ENCODE measurements at regions not wholly inside any gene's neighbourhood (a gene's known extent, or its start where the extent isn't known, plus 50 kb on each side); places are given as distances from the start of the nearest gene placed in this dataset.
"Not testable (repeated sequence)": the region's sequence is repeated elsewhere in the genome, so short reads cannot be mapped to it uniquely, and the experiment has no call there.

GRCh38 chr17:37813751-37814150 is 68.9 kb upstream of the HNF1B start:
- Histone ChIP-seq H3K4me3 (no peak overlapping the region), H3K9me3 (no peaks in the 10 kb centered on the region), H3K36me3 (no peaks in the 10 kb centered on the region), H3K27me3 (no peaks in the 10 kb centered on the region), H3K4me1 (no peaks in the 10 kb centered on the region), H3K27ac (no peak overlapping the region)
- TF ChIP-seq POLR2AphosphoS5 (IDR thresholded peaks at IDR 0.05; ENCODE audit: insufficient read depth in 1 of 2, low read depth in 1 of 2) = no peak
- TF ChIP-seq POLR2A (IDR thresholded peaks at IDR 0.05) = no peak
- no peak for TF ChIP-seq CTCF (IDR thresholded peaks at IDR 0.05)
- intact Hi-C loops (cut with DNase I) = no loop called here
- DNase-seq (ENCODE audit: extremely low spot score in 2 of 2) = no peak

- DNase-seq (ENCODE audit: extremely low spot score in 2 of 2); H3K4me3 ChIP-seq; H3K36me3 ChIP-seq; H3K27ac ChIP-seq; H3K27me3 ChIP-seq; intact Hi-C loops (cut with DNase I); H3K4me1 ChIP-seq; H3K9me3 ChIP-seq: not testable (repeated sequence)
Observed at GRCh38 chr17:37808846-37809245, 64.0 kb upstream of the HNF1B start.

- H3K27ac ChIP-seq = no peak overlapping the region
- intact Hi-C loops (cut with DNase I) = no loop called here
- no peaks in the 10 kb centered on the region for H3K27me3 ChIP-seq
- H3K4me3 ChIP-seq = no peak overlapping the region
- no peak for TF ChIP-seq POLR2A (IDR thresholded peaks at IDR 0.05)
- no peak for TF ChIP-seq POLR2AphosphoS5 (IDR thresholded peaks at IDR 0.05; ENCODE audit: insufficient read depth in 1 of 2, low read depth in 1 of 2)
- no peak for TF ChIP-seq CTCF (IDR thresholded peaks at IDR 0.05)
- H3K36me3 ChIP-seq = no peaks in the 10 kb centered on the region
- H3K9me3 ChIP-seq = no peaks in the 10 kb centered on the region
- no peaks in the 10 kb centered on the region for H3K4me1 ChIP-seq
- no peak for DNase-seq (ENCODE audit: extremely low spot score in 2 of 2)
Observed at GRCh38 chr17:37802712-37803416, 58.0 kb upstream of the HNF1B start.

- Histone ChIP-seq H3K36me3 (no peaks in the 10 kb centered on the region), H3K4me1 (no peaks in the 10 kb centered on the region), H3K4me3 (no peak overlapping the region), H3K27me3 (no peaks in the 10 kb centered on the region), H3K9me3 (no peaks in the 10 kb centered on the region), H3K27ac (no peak overlapping the region)
- intact Hi-C loops (cut with DNase I) = no loop called here
- TF ChIP-seq CTCF (IDR thresholded peaks at IDR 0.05) = no peak
- no peak for TF ChIP-seq POLR2A (IDR thresholded peaks at IDR 0.05)
- TF ChIP-seq POLR2AphosphoS5 (IDR thresholded peaks at IDR 0.05; ENCODE audit: insufficient read depth in 1 of 2, low read depth in 1 of 2) = no peak
- no peak for DNase-seq (ENCODE audit: extremely low spot score in 2 of 2)
Observed at GRCh38 chr17:37802061-37802595, 57.3 kb upstream of the HNF1B start.

- TF ChIP-seq CTCF (IDR thresholded peaks at IDR 0.05) (no peak), POLR2AphosphoS5 (IDR thresholded peaks at IDR 0.05; ENCODE audit: insufficient read depth in 1 of 2, low read depth in 1 of 2) (no peak), POLR2A (IDR thresholded peaks at IDR 0.05) (no peak)
- no peaks in the 10 kb centered on the region for H3K4me1 ChIP-seq
- H3K27me3 ChIP-seq = no peaks in the 10 kb centered on the region
- H3K36me3 ChIP-seq = no peaks in the 10 kb centered on the region
- no peak for DNase-seq (ENCODE audit: extremely low spot score in 2 of 2)
- intact Hi-C loops (cut with DNase I) = no loop called here
- no peak overlapping the region for H3K27ac ChIP-seq
- H3K9me3 ChIP-seq = no peaks in the 10 kb centered on the region
- no peak overlapping the region for H3K4me3 ChIP-seq
Observed at GRCh38 chr17:37801171-37801570, 56.3 kb upstream of the HNF1B start.
